ENCODE measurements at regions not wholly inside any gene's neighbourhood (a gene's known extent, or its start where the extent isn't known, plus 50 kb on each side); places are given as distances from the start of the nearest gene placed in this dataset.

- no peaks in the 10 kb centered on the region for H3K4me1 Mint-ChIP-seq
- H3K4me3 Mint-ChIP-seq: no peak overlapping the region
- H3K36me3 Mint-ChIP-seq: no peaks in the 10 kb centered on the region
- no peak overlapping the region for H3K27ac Mint-ChIP-seq
- H3K9me3 Mint-ChIP-seq: peaks cover 0 to 6% (median 0%) of the 10 kb centered on the region in 7 donors
- ATAC-seq (ENCODE audit: low read depth in 2 of 2) (no peak), DNase-seq (no peak)
- peaks cover 0 to 13% (median 11%) of the 10 kb centered on the region in 3 donors for H3K27me3 Mint-ChIP-seq
Observed at GRCh38 chr2:103295591-103295990, 533.8 kb downstream of the TMEM182 start.

GRCh38 chr2:103324671-103325070, 562.8 kb downstream of the TMEM182 start:
- Mint-ChIP-seq H3K36me3 (no peaks in the 10 kb centered on the region), H3K27me3 (no peaks in the 10 kb centered on the region), H3K4me3 (no peak overlapping the region), H3K27ac (no peak overlapping the region), H3K9me3 (peaks cover 0 to 4% (median 0%) of the 10 kb centered on the region in 7 donors), H3K4me1 (no peaks in the 10 kb centered on the region)
- DNase-seq: no peak
- no peak for ATAC-seq (ENCODE audit: low read depth in 2 of 2)

DNA sequence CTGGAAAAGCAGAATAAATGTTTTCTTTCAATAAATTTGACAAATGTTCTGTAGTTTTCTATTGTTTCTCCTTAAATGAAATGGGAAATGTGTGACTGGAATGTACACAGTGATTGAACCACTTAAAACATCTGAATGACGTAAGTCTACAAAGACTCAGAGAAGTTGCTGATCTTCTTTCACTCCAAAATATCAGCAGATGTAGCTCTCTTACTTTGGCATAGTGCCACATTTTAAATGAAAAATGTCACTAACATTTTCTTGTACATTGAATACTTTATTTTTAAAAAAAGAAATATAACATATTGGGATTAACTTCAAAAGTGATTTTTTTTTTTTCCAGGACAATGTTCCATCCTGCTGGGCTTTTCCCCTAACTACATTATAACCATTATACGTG, 565.6 kb downstream of the TMEM182 start:
- Mint-ChIP-seq H3K4me1 (no peaks in the 10 kb centered on the region), H3K4me3 (no peak overlapping the region)

GRCh38 chr2:103327966-103328365, 566.1 kb downstream of the TMEM182 start:
- peaks cover 0 to 4% (median 2%) of the 10 kb centered on the region in 7 donors for H3K9me3 Mint-ChIP-seq
- DNase-seq: no peak
- H3K27me3 Mint-ChIP-seq: no peaks in the 10 kb centered on the region
- ATAC-seq (ENCODE audit: low read depth in 2 of 2): no peak
- no peak overlapping the region for H3K4me3 Mint-ChIP-seq
- no peaks in the 10 kb centered on the region for H3K4me1 Mint-ChIP-seq
- H3K36me3 Mint-ChIP-seq: no peaks in the 10 kb centered on the region
- no peak overlapping the region for H3K27ac Mint-ChIP-seq

More for the DNA sequence above, 565.6 kb downstream of the TMEM182 start:
- ATAC-seq (ENCODE audit: low read depth in 2 of 2) (no peak), DNase-seq (no peak)
- Mint-ChIP-seq H3K27me3 (no peaks in the 10 kb centered on the region), H3K27ac (no peak overlapping the region), H3K9me3 (peaks cover 0 to 4% (median 2%) of the 10 kb centered on the region in 7 donors), H3K36me3 (no peaks in the 10 kb centered on the region)

GRCh38 chr2:103335403-103335802, 573.6 kb downstream of the TMEM182 start:
- no peak overlapping the region for H3K27ac Mint-ChIP-seq
- no peaks in the 10 kb centered on the region for H3K27me3 Mint-ChIP-seq

GRCh38 chr2:103338819-103339218, 577.0 kb downstream of the TMEM182 start:
- ATAC-seq (ENCODE audit: low read depth in 2 of 2): no peak
- H3K4me3 Mint-ChIP-seq: no peak overlapping the region
- no peaks in the 10 kb centered on the region for H3K36me3 Mint-ChIP-seq

More at GRCh38 chr2:103335403-103335802, 573.6 kb downstream of the TMEM182 start:
- no peak overlapping the region for H3K4me3 Mint-ChIP-seq
- DNase-seq (no peak), ATAC-seq (ENCODE audit: low read depth in 2 of 2) (no peak)
- peaks cover 0 to 3% (median 0%) of the 10 kb centered on the region in 7 donors for H3K9me3 Mint-ChIP-seq
- H3K4me1 Mint-ChIP-seq: no peaks in the 10 kb centered on the region
- no peaks in the 10 kb centered on the region for H3K36me3 Mint-ChIP-seq

GRCh38 chr2:103346780-103347179, 584.9 kb downstream of the TMEM182 start:
- DNase-seq (no peak), ATAC-seq (ENCODE audit: low read depth in 2 of 2) (no peak)
- Mint-ChIP-seq H3K4me1 (no peaks in the 10 kb centered on the region), H3K4me3 (no peak overlapping the region), H3K36me3 (no peaks in the 10 kb centered on the region), H3K27me3 (no peaks in the 10 kb centered on the region), H3K9me3 (peaks cover 0 to 31% (median 6%) of the 10 kb centered on the region in 7 donors), H3K27ac (no peak overlapping the region)

More at GRCh38 chr2:103338819-103339218, 577.0 kb downstream of the TMEM182 start:
- Mint-ChIP-seq H3K27ac (no peak overlapping the region), H3K27me3 (no peaks in the 10 kb centered on the region), H3K9me3 (peaks cover 0 to 2% (median 0%) of the 10 kb centered on the region in 7 donors), H3K4me1 (no peaks in the 10 kb centered on the region)
- DNase-seq: no peak

- Mint-ChIP-seq H3K4me1 (no peaks in the 10 kb centered on the region), H3K4me3 (no peak overlapping the region), H3K9me3 (peaks cover 0 to 8% (median 0%) of the 10 kb centered on the region in 7 donors), H3K36me3 (no peaks in the 10 kb centered on the region), H3K27me3 (no peaks in the 10 kb centered on the region), H3K27ac (no peak overlapping the region)
- DNase-seq (no peak), ATAC-seq (ENCODE audit: low read depth in 2 of 2) (no peak)
Observed at GRCh38 chr2:103353774-103354173, 591.9 kb downstream of the TMEM182 start.

- ATAC-seq (ENCODE audit: low read depth in 2 of 2) (no peak), DNase-seq (no peak)
- H3K9me3 Mint-ChIP-seq: peaks cover 0 to 4% (median 0%) of the 10 kb centered on the region in 7 donors
- no peak overlapping the region for H3K27ac Mint-ChIP-seq
- no peaks in the 10 kb centered on the region for H3K27me3 Mint-ChIP-seq
- no peak overlapping the region for H3K4me3 Mint-ChIP-seq
- H3K4me1 Mint-ChIP-seq: no peaks in the 10 kb centered on the region
- no peaks in the 10 kb centered on the region for H3K36me3 Mint-ChIP-seq
Observed at GRCh38 chr2:103355287-103355686, 593.5 kb downstream of the TMEM182 start.

GRCh38 chr2:103361712-103362111, 599.9 kb downstream of the TMEM182 start:
- no peaks in the 10 kb centered on the region for H3K4me1 Mint-ChIP-seq
- no peaks in the 10 kb centered on the region for H3K36me3 Mint-ChIP-seq
- H3K27me3 Mint-ChIP-seq: no peaks in the 10 kb centered on the region
- no peak for DNase-seq
- no peak for ATAC-seq (ENCODE audit: low read depth in 2 of 2)
- no peak overlapping the region for H3K27ac Mint-ChIP-seq
- peaks cover 2 to 10% (median 4%) of the 10 kb centered on the region in 7 donors for H3K9me3 Mint-ChIP-seq
- no peak overlapping the region for H3K4me3 Mint-ChIP-seq

- Mint-ChIP-seq H3K4me3 (no peak overlapping the region), H3K4me1 (no peaks in the 10 kb centered on the region), H3K9me3 (peaks cover 3 to 10% (median 4%) of the 10 kb centered on the region in 7 donors), H3K27ac (no peak overlapping the region), H3K27me3 (no peaks in the 10 kb centered on the region), H3K36me3 (no peaks in the 10 kb centered on the region)
- no peak for ATAC-seq (ENCODE audit: low read depth in 2 of 2)
- no peak for DNase-seq
Observed at GRCh38 chr2:103363639-103364038, 601.8 kb downstream of the TMEM182 start.

DNA sequence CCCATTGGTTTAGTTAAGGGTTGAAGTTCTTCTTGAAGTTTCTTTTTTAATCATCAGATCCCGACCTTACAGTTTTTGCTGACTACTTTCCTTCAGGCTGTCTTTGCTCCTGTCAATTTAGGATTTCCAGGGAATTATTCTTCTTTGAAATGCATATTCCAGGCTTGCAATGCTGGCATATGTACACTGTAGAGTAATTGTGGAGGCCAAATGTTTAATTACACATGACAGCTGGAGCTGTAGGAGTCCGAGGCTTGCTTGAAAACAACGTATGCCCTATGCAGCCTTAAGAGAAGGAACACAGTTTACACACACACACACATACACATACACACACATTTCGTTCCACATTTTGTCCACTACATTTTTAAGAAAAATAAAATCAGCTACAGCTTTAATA, 602.3 kb downstream of the TMEM182 start:
- ATAC-seq (ENCODE audit: low read depth in 2 of 2) (no peak), DNase-seq (no peak)
- H3K27me3 Mint-ChIP-seq: no peaks in the 10 kb centered on the region
- H3K27ac Mint-ChIP-seq: no peak overlapping the region
- peaks cover 3 to 10% (median 4%) of the 10 kb centered on the region in 7 donors for H3K9me3 Mint-ChIP-seq
- no peaks in the 10 kb centered on the region for H3K36me3 Mint-ChIP-seq
- H3K4me1 Mint-ChIP-seq: no peaks in the 10 kb centered on the region
- no peak overlapping the region for H3K4me3 Mint-ChIP-seq

DNA sequence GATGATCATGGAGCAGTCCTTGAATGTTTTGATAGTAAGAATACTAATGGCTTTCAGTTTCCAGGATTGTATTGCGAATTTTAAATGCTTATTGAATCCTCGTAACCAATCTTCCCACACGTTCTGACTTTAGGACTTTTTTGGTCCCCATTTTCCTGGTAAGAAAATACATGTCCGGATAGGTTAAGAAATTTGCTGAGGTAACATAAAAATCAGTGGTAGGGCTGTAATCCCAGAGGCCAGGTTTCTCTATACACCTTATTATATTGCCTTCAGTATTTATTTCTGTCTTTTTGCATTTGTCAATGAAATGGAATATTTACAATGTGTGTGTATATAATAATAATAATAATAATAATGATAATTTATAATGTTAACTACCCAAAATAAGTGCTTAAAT, 603.2 kb downstream of the TMEM182 start:
- no peak overlapping the region for H3K4me3 Mint-ChIP-seq
- no peaks in the 10 kb centered on the region for H3K4me1 Mint-ChIP-seq
- ATAC-seq (ENCODE audit: low read depth in 2 of 2): no peak

GRCh38 chr2:103367877-103368276, 606.0 kb downstream of the TMEM182 start:
- Mint-ChIP-seq H3K4me1 (no peaks in the 10 kb centered on the region), H3K9me3 (peaks cover 0 to 3% (median 0%) of the 10 kb centered on the region in 7 donors), H3K36me3 (no peaks in the 10 kb centered on the region), H3K27me3 (no peaks in the 10 kb centered on the region), H3K4me3 (no peak overlapping the region), H3K27ac (no peak overlapping the region)
- ATAC-seq (ENCODE audit: low read depth in 2 of 2): no peak
- no peak for DNase-seq

More for the DNA sequence above, 603.2 kb downstream of the TMEM182 start:
- Mint-ChIP-seq H3K9me3 (peaks cover 3 to 10% (median 4%) of the 10 kb centered on the region in 7 donors), H3K27me3 (no peaks in the 10 kb centered on the region), H3K36me3 (no peaks in the 10 kb centered on the region), H3K27ac (no peak overlapping the region)
- DNase-seq: no peak

DNA sequence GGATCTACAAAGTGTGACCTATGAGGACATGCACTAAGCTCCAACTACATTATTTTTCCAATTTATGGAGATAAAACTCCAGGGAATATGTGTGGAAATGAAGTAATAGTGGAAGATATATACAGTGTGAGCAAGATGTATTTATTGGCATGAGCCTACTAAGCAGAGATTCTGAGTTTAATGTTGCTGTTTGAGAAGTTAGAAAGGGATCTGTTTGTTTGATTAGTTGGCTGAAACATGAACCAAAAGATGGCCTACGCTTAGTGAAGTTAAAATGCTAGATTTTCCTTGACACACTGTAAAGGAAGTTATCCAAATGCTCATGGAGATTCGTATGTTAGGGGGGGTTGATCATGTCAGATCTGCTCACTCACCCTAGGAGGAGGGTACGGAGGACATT, 621.7 kb downstream of the TMEM182 start:
- no peak for ATAC-seq (ENCODE audit: low read depth in 2 of 2)
- Mint-ChIP-seq H3K27ac (no peak overlapping the region), H3K4me1 (no peaks in the 10 kb centered on the region), H3K27me3 (no peaks in the 10 kb centered on the region), H3K4me3 (no peak overlapping the region), H3K36me3 (no peaks in the 10 kb centered on the region), H3K9me3 (peaks cover 3 to 30% (median 7%) of the 10 kb centered on the region in 7 donors)
- no peak for DNase-seq

Measured in naive B cell (primary cell).